ENCODE measurements at regions not wholly inside any gene's neighbourhood (a gene's known extent, or its start where the extent isn't known, plus 50 kb on each side); places are given as distances from the start of the nearest gene placed in this dataset.

DNA sequence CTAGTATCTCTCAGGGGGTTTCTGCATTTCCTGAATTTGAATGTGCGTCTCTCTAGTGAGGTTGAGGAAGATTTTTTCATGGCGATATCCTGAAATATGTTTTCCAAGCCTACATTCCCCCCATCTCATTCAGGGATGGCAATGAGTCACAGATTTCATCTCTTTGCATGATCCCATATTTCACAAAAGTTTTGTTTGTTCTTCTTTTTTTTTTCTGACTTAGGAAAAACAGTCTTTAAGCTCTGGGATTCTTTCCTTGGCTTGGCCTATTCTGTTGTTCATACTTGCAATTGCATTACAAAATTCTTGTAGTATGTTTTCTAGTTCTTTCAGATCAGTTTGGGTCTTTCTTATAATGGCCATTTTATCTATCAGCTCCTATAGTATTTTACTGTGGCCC lies 136.5 kb downstream of the DSEL start (continued):
- TF ChIP-seq, protein P1, sequence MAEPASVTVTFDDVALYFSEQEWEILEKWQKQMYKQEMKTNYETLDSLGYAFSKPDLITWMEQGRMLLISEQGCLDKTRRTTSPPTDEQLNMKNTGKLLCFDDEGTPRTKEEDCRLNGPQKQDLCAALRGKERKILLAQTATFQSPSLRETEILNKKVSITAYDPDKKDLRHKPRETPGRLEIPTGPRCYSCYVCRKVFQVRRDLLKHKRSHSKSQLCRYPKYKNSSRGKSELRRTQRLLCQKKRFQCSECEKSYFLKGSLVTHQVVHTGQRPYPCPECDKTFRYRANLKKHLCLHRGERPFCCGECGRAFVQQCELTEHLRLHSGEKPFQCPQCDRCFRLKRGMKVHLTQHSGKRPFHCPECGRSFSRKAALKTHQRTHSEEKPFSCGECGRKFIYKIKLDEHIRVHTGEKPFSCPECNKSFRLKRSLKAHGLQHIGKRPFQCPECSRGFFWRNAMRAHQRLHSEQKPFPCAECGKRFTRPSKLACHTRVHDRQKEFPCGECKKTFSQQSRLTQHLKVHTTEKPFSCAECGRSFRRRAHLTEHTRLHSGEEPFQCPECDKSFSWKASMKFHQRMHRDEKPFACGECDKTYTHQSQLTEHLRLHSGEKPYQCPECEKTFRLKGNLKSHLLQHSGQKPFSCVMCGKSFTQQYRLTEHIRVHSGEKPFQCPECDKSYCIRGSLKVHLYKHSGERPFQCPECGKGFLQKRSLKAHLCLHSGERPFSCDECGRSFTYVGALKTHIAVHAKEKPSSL (CRISPR knock-in tag; conservative IDR thresholded peaks at IDR 0.05), result no peak
- no peak for TF ChIP-seq ETV6 (CRISPR knock-in tag; IDR thresholded peaks at IDR 0.05)
- TF ChIP-seq, protein P2, sequence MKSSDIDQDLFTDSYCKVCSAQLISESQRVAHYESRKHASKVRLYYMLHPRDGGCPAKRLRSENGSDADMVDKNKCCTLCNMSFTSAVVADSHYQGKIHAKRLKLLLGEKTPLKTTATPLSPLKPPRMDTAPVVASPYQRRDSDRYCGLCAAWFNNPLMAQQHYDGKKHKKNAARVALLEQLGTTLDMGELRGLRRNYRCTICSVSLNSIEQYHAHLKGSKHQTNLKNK (CRISPR knock-in tag; IDR thresholded peaks at IDR 0.05), result no peak

DNA sequence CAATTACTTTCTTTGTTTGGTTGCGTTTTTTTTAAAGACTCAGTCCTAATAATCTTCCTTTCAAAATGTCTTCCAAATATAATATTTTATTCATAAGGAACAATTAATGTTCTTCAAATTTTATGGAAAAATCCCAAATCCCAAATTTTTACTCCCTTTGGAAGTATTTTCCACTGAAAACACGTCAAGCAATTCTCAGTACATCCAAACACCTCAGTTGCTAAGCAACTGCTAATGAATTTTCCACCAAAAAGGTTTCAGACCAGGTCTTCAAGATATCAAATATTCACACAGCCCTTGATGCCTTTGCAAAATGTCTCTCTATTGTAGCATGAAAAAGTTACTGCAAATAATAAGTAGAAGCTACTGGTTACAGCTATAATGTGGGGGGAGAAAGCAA lies 140.1 kb downstream of the DSEL start:
- H3K9me3 Mint-ChIP-seq, result no peaks in the 10 kb centered on the region
- no peaks in the 10 kb centered on the region for H3K27me3 Mint-ChIP-seq (ENCODE audit: low read depth)
- no peak overlapping the region for H3K27ac Mint-ChIP-seq
- TF ChIP-seq GABPB1 (CRISPR knock-in tag; IDR thresholded peaks at IDR 0.05) (no peak), GRHL2 (CRISPR knock-in tag; IDR thresholded peaks at IDR 0.05; ENCODE audit: insufficient replicate concordance, severe bottlenecking) (no peak), OVOL2 (CRISPR knock-in tag; IDR thresholded peaks at IDR 0.05; ENCODE audit: borderline replicate concordance) (no peak), NR1H2 (CRISPR knock-in tag; IDR thresholded peaks at IDR 0.05) (no peak), ZNF416 (CRISPR knock-in tag; IDR thresholded peaks at IDR 0.05) (no peak), JAZF1 (CRISPR knock-in tag; IDR thresholded peaks at IDR 0.05) (no peak), NR2C2 (CRISPR knock-in tag; IDR thresholded peaks at IDR 0.05) (no peak), EMX1 (CRISPR knock-in tag; IDR thresholded peaks at IDR 0.05) (no peak), NFATC4 (CRISPR knock-in tag; IDR thresholded peaks at IDR 0.05) (no peak), TEAD4 (CRISPR knock-in tag; IDR thresholded peaks at IDR 0.05) (no peak), NFYB (CRISPR knock-in tag; conservative IDR thresholded peaks at IDR 0.05; ENCODE audit: low read depth) (no peak)
- TF ChIP-seq, protein P3, sequence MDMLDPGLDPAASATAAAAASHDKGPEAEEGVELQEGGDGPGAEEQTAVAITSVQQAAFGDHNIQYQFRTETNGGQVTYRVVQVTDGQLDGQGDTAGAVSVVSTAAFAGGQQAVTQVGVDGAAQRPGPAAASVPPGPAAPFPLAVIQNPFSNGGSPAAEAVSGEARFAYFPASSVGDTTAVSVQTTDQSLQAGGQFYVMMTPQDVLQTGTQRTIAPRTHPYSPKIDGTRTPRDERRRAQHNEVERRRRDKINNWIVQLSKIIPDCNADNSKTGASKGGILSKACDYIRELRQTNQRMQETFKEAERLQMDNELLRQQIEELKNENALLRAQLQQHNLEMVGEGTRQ (CRISPR knock-in tag; IDR thresholded peaks at IDR 0.05), result no peak
- TF ChIP-seq, protein P4, sequence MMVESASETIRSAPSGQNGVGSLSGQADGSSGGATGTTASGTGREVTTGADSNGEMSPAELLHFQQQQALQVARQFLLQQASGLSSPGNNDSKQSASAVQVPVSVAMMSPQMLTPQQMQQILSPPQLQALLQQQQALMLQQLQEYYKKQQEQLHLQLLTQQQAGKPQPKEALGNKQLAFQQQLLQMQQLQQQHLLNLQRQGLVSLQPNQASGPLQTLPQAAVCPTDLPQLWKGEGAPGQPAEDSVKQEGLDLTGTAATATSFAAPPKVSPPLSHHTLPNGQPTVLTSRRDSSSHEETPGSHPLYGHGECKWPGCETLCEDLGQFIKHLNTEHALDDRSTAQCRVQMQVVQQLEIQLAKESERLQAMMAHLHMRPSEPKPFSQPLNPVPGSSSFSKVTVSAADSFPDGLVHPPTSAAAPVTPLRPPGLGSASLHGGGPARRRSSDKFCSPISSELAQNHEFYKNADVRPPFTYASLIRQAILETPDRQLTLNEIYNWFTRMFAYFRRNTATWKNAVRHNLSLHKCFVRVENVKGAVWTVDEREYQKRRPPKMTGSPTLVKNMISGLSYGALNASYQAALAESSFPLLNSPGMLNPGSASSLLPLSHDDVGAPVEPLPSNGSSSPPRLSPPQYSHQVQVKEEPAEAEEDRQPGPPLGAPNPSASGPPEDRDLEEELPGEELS (CRISPR knock-in tag; IDR thresholded peaks at IDR 0.05), result no peak
- TF ChIP-seq, protein P1 (CRISPR knock-in tag; conservative IDR thresholded peaks at IDR 0.05), result no peak
- TF ChIP-seq, protein P5, sequence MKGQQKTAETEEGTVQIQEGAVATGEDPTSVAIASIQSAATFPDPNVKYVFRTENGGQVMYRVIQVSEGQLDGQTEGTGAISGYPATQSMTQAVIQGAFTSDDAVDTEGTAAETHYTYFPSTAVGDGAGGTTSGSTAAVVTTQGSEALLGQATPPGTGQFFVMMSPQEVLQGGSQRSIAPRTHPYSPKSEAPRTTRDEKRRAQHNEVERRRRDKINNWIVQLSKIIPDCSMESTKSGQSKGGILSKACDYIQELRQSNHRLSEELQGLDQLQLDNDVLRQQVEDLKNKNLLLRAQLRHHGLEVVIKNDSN (CRISPR knock-in tag; IDR thresholded peaks at IDR 0.05), result no peak
- peaks cover 5% of the 10 kb centered on the region; the same call in 1 of the 2 replicates for H3K4me1 Mint-ChIP-seq
- ChIA-PET POLR2A (no interaction called here), CTCF (no interaction called here)
- no peaks in the 10 kb centered on the region for H3K36me3 Mint-ChIP-seq
- no peak for ATAC-seq
- H3K4me3 Mint-ChIP-seq, result no peak overlapping the region
- no peak for DNase-seq (ENCODE audit: low spot score)
